MCF 10A (cell line): ENCODE measurements at regions not wholly inside any gene's neighbourhood (a gene's known extent, or its start where the extent isn't known, plus 50 kb on each side); places are given as distances from the start of the nearest gene placed in this dataset.
A peak's percentile ranks its signal among the peaks of the same experiment; 100 is the strongest.

Experiments
- BruUV-seq: library from RNA; stranded (reverse); fragments of 400-500 nt; replicated peaks from 2 replicates; lab custom pipeline; 2021; lab: Mats Ljungman, UMichigan
- CTCF ChIA-PET: fragments of 300-600 bp; sonication (Branson Sonifier 250); formaldehyde crosslinking; extraction: SDS; loops from one replicate; lab custom pipeline; 2021; ENCODE audit warnings: antibody characterized with exemption, inconsistent platforms; lab: Yijun Ruan, JAX
- POLR2A ChIA-PET: fragments of 300-600, 350-650 bp; sonication (Branson Sonifier 250); formaldehyde crosslinking; extraction: SDS; loops from one replicate; lab custom pipeline; 2020; ENCODE audit warnings: antibody characterized with exemption, inconsistent platforms; lab: Yijun Ruan, JAX
- DNase-seq: peaks from one replicate; pipeline ENCODE4 v3.0.0-alpha.2; 2018; ENCODE audit not compliant: unreplicated experiment
- H3K27ac Mint-ChIP-seq: one replicate; pipeline ENCODE4 v1.8.0; 2022; ENCODE audit warnings: mild to moderate bottlenecking, low read depth, mixed read lengths; ENCODE audit not compliant: unreplicated experiment
- H3K27me3 Mint-ChIP-seq: one replicate; pipeline ENCODE4 v1.8.0; 2022; ENCODE audit warnings: mixed read lengths; ENCODE audit not compliant: insufficient read depth, unreplicated experiment
- H3K36me3 Mint-ChIP-seq: one replicate; pipeline ENCODE4 v1.8.0; 2022; ENCODE audit warnings: mild to moderate bottlenecking, moderate library complexity, mixed read lengths; ENCODE audit not compliant: insufficient read depth, unreplicated experiment
- H3K4me1 Mint-ChIP-seq: one replicate; pipeline ENCODE4 v1.8.0; 2022; ENCODE audit warnings: mixed read lengths; ENCODE audit not compliant: insufficient read depth, unreplicated experiment
- H3K4me3 Mint-ChIP-seq: one replicate; pipeline ENCODE4 v1.8.0; 2022; ENCODE audit warnings: mild to moderate bottlenecking, moderate library complexity, mixed read lengths; ENCODE audit not compliant: unreplicated experiment
- H3K9me3 Mint-ChIP-seq: one replicate; pipeline ENCODE4 v1.8.0; 2022; ENCODE audit warnings: mixed read lengths; ENCODE audit not compliant: unreplicated experiment
- intact Hi-C: fragments of 100-400 bp; cut with micrococcal nuclease; formaldehyde crosslinking; loops from 2 replicates; pipeline ENCODE4 v1.14.1; 2022
- TF ChIP-seq, protein P1 (sequence below): fragments of 200-600 bp; IDR thresholded peaks from one replicate; pipeline ENCODE4 v1.8.0; 2022; ENCODE audit warnings: antibody characterized with exemption, mild to moderate bottlenecking; ENCODE audit not compliant: unreplicated experiment

DNA sequence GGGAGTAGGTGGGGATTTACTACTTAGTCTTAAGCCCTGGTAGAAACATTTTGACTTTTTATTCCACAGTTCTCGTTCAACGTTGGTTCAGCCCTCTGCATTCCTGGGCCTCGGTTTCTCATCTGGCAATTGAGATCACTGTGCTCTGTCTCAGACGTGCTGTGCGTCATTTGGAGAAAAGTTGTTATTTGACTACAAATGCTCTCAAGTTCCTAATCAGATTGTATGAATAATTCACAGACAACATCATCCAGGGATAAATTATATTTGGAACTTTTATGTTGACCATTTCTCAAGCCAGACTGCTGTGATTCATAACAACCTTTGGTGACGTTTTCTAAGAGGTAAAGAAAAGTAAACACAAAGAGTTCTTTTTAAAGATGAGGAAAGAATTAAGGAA is 69.2 kb downstream of the BLID start:
- Mint-ChIP-seq H3K36me3 (peaks cover 16% of the 10 kb centered on the region), H3K4me1 (peaks cover 7% of the 10 kb centered on the region), H3K27me3 (no peaks in the 10 kb centered on the region), H3K9me3 (peaks cover 15% of the 10 kb centered on the region), H3K4me3 (no peak overlapping the region), H3K27ac (no peak overlapping the region)
- ChIA-PET POLR2A (no interaction called here), CTCF (no interaction called here)
- no TSS peak for BruUV-seq
- no peak for DNase-seq
- intact Hi-C loops = no loop called here
- TF ChIP-seq, protein P1, sequence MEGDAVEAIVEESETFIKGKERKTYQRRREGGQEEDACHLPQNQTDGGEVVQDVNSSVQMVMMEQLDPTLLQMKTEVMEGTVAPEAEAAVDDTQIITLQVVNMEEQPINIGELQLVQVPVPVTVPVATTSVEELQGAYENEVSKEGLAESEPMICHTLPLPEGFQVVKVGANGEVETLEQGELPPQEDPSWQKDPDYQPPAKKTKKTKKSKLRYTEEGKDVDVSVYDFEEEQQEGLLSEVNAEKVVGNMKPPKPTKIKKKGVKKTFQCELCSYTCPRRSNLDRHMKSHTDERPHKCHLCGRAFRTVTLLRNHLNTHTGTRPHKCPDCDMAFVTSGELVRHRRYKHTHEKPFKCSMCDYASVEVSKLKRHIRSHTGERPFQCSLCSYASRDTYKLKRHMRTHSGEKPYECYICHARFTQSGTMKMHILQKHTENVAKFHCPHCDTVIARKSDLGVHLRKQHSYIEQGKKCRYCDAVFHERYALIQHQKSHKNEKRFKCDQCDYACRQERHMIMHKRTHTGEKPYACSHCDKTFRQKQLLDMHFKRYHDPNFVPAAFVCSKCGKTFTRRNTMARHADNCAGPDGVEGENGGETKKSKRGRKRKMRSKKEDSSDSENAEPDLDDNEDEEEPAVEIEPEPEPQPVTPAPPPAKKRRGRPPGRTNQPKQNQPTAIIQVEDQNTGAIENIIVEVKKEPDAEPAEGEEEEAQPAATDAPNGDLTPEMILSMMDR = no peak

DNA sequence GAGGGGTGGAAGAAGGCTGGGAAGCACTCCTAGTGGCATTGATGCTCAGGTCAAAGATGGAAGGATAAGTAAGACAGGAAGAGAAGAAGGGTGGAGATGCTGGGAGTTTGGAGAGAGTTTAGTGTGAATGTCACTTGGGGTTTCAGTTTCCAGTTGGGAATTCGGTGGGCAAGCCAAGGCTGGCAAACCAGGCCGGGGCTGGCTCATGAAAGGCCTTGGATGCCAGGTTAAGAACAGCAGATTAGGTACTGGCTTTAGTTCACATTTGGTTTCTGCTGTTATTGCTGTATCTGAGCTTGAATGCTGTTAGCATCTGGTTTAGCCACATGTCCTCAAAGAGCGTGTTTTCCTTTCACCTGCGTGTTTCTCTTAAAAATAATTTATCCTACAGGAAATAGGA is 69.6 kb downstream of the BLID start:
- H3K4me1 Mint-ChIP-seq = peaks cover 7% of the 10 kb centered on the region
- TF ChIP-seq, protein P1 = no peak
- H3K4me3 Mint-ChIP-seq = no peak overlapping the region
- peaks cover 18% of the 10 kb centered on the region for H3K36me3 Mint-ChIP-seq
- POLR2A ChIA-PET = no interaction called here
- H3K27me3 Mint-ChIP-seq = no peaks in the 10 kb centered on the region
- CTCF ChIA-PET = interaction anchor here (0.7 kb wide), 1 partner anchor 19 kb away, joined by 3 read pairs; no protein-coding TSS in a partner anchor
- no peak for DNase-seq
- intact Hi-C loops = no loop called here
- BruUV-seq = no TSS peak
- H3K27ac Mint-ChIP-seq = no peak overlapping the region
- peaks cover 14% of the 10 kb centered on the region for H3K9me3 Mint-ChIP-seq

DNA sequence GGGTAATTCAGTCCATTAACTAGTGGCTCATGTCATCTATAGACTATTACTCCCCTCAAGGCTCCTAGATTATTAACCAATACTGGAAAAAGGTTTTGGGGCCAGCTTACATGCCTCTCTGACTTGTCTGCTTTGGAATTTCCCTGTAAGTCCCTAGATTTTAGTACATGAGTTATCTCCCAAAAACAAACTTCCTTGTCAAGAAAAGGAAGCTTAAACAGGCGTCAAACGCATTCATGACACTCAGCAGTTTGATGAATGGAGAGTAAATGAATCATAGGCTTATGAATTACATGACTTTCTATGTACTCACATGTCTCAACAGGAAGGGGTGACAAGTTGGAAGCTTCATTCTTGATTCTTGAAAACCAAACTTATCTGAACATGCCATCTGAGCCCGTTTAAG is 70.8 kb downstream of the BLID start:
- H3K9me3 Mint-ChIP-seq = peaks cover 7% of the 10 kb centered on the region
- H3K4me3 Mint-ChIP-seq = no peak overlapping the region
- BruUV-seq = no TSS peak
- TF ChIP-seq, protein P1 = no peak
- H3K36me3 Mint-ChIP-seq = peaks cover 12% of the 10 kb centered on the region
- ChIA-PET CTCF (interaction anchor here (0.6 to 0.9 kb wide), 2 partner anchors 16 to 461 kb away, joined by 3 read pairs; no protein-coding TSS in a partner anchor), POLR2A (interaction anchor here (0.7 to 0.9 kb wide), 7 partner anchors 9 to 383 kb away, joined by 3 to 7 read pairs (median 4); no protein-coding TSS in a partner anchor)
- intact Hi-C loops = loop anchor here (1.0 kb wide), 1 partner anchor 55 kb away; no protein-coding TSS in a partner anchor
- no peaks in the 10 kb centered on the region for H3K27me3 Mint-ChIP-seq
- H3K27ac Mint-ChIP-seq = peak overlapping the region; percentile 59
- DNase-seq = peak; percentile 63
- peaks cover 7% of the 10 kb centered on the region for H3K4me1 Mint-ChIP-seq

DNA sequence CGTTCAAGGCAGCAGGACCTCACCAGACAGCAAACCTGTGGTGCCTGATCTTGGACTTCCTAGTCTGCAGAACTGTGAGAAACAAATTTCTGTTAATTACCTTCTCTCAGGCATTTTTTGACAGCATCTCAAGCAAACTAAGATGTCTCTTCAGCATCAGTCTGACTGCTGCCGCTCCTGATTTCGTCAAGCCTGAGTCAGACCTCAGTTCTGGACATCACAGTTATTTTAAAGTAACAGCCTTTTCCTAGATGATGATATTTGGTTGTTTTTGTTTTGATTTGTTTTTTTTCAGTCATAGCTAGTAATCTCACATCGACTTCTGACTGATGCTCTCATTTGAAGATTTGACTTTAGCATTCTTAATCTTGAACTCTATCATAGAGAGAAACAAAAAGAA is 71.9 kb downstream of the BLID start:
- Mint-ChIP-seq H3K9me3 (no peaks in the 10 kb centered on the region), H3K27me3 (no peaks in the 10 kb centered on the region), H3K4me3 (no peak overlapping the region), H3K36me3 (peaks cover 5% of the 10 kb centered on the region), H3K4me1 (peaks cover 7% of the 10 kb centered on the region), H3K27ac (no peak overlapping the region)
- POLR2A ChIA-PET = interaction anchor here (0.6 kb wide), 2 partner anchors 13 to 1907 kb away, joined by 3 read pairs; no protein-coding TSS in a partner anchor
- intact Hi-C loops = no loop called here
- BruUV-seq = no TSS peak
- CTCF ChIA-PET = interaction anchor here (0.6 kb wide), 1 partner anchor 12 kb away, joined by 3 read pairs; no protein-coding TSS in a partner anchor
- no peak for DNase-seq
- TF ChIP-seq, protein P1 = no peak
